Esophagus muscularis mucosa (tissue), 4 donors: ENCODE measurements at regions not wholly inside any gene's neighbourhood (a gene's known extent, or its start where the extent isn't known, plus 50 kb on each side); places are given as distances from the start of the nearest gene placed in this dataset.

Source experiments
- DNase-seq: peaks from one replicate; pipeline ENCODE4 v3.0.0-alpha.2; 2017; ENCODE audit errors: extremely low spot score
- H3K27ac ChIP-seq, 4 donors: fragments of 200-600 bp; sonication (generic); replicated peaks in 1 of 4; 1 replicate in 3 of 4; 2 replicates in 1 of 4; pipeline ENCODE4 v1.5.1; 2016 to 2019; ENCODE audit warnings: mild to moderate bottlenecking in 1 of 4
- H3K27me3 ChIP-seq, 4 donors: fragments of 200-600 bp; sonication (generic); one replicate each; pipeline versions ENCODE4 v1.5.1 to v1.6.0; 2016 to 2019
- H3K36me3 ChIP-seq, 4 donors: fragments of 200-600 bp; sonication (generic); one replicate each; pipeline ENCODE4 v1.5.1; 2016 to 2019
- H3K4me1 ChIP-seq, 4 donors: fragments of 200-600 bp; sonication (generic); one replicate each; pipeline ENCODE4 v1.5.1; 2016 to 2019
- H3K4me3 ChIP-seq, 4 donors: fragments of 200-600 bp; sonication (generic); 1 replicate in 2 of 4; 2 replicates in 2 of 4; pipeline ENCODE4 v1.5.1; 2016 to 2019; ENCODE audit warnings: mild to moderate bottlenecking in 4 of 4, moderate library complexity in 1 of 4
- H3K9me3 ChIP-seq, 4 donors: fragments of 200-600 bp; sonication (generic); 1 replicate in 3 of 4; 2 replicates in 1 of 4; pipeline ENCODE4 v1.5.1; 2016 to 2019
- EP300 ChIP-seq: sonication (generic); formaldehyde crosslinking; IDR thresholded peaks from one replicate; pipeline ENCODE4 v1.6.1; 2017; ENCODE audit warnings: antibody characterized with exemption
- POLR2A ChIP-seq: fragments of 450-650 bp; IDR thresholded peaks from one replicate; pipeline ENCODE4 v1.6.1; 2017; ENCODE audit warnings: antibody characterized with exemption, moderate library complexity, mild to moderate bottlenecking, low read depth
- POLR2AphosphoS5 ChIP-seq, 2 donors: sonication (generic); formaldehyde crosslinking; IDR thresholded peaks; one replicate each; pipeline ENCODE4 v1.6.1; 2017; ENCODE audit warnings: antibody characterized with exemption in 2 of 2
- WGBS: methylation state at CpG from one replicate; pipeline ENCODE4 v1.1.5; 2018; 5-methylcytosine and 5-hydroxymethylcytosine counted together
- intact Hi-C: fragments of 100-400 bp; cut with DNase I; formaldehyde crosslinking; loops from one replicate; pipeline ENCODE4 v1.15.1; 2023
- TF ChIP-seq, protein P1 (sequence below), 3 experiments: fragments of 200-600 bp in 2 of 3; fragments of 450-650 bp in 1 of 3; sonication (generic) in 2 of 3; IDR thresholded peaks; one replicate each; pipeline ENCODE4 v1.5.1; 2017 to 2019; ENCODE audit warnings: antibody characterized with exemption in 3 of 3, mild to moderate bottlenecking in 2 of 3, moderate library complexity in 1 of 3

DNA sequence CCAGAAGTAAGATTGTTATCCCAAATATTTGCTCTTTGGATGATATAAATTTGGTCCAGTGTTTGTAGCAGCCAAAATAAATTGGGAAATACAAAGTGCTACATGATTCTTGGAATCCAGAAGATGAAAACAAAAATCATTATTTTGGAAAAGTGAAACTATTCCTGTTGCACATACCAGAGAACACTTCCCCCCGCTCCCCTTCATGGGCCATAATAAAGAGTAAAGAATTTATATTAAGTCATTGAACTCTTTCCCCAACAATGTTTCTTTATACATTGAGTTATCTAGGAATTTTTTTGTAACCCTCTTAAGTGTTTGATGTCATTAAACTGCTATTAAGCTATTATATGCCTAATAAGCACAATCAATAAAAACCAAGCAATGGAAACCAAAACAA lies 490.4 kb upstream of the HS3ST5 start:
- intact Hi-C loops: no loop called here
- Histone ChIP-seq H3K4me3 (no peak overlapping the region), H3K4me1 (no peaks in the 10 kb centered on the region), H3K36me3 (no peaks in the 10 kb centered on the region), H3K9me3 (no peaks in the 10 kb centered on the region), H3K27me3 (no peaks in the 10 kb centered on the region), H3K27ac (no peak overlapping the region)
- DNase-seq: no peak
- 77% methylated on average over 1 of the region's 1 CpG for WGBS
- TF ChIP-seq POLR2AphosphoS5 (IDR thresholded peaks at IDR 0.05) (no peak), POLR2A (no peak), EP300 (no peak)
- TF ChIP-seq, protein P1, sequence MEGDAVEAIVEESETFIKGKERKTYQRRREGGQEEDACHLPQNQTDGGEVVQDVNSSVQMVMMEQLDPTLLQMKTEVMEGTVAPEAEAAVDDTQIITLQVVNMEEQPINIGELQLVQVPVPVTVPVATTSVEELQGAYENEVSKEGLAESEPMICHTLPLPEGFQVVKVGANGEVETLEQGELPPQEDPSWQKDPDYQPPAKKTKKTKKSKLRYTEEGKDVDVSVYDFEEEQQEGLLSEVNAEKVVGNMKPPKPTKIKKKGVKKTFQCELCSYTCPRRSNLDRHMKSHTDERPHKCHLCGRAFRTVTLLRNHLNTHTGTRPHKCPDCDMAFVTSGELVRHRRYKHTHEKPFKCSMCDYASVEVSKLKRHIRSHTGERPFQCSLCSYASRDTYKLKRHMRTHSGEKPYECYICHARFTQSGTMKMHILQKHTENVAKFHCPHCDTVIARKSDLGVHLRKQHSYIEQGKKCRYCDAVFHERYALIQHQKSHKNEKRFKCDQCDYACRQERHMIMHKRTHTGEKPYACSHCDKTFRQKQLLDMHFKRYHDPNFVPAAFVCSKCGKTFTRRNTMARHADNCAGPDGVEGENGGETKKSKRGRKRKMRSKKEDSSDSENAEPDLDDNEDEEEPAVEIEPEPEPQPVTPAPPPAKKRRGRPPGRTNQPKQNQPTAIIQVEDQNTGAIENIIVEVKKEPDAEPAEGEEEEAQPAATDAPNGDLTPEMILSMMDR (IDR thresholded peaks at IDR 0.05): no peak

DNA sequence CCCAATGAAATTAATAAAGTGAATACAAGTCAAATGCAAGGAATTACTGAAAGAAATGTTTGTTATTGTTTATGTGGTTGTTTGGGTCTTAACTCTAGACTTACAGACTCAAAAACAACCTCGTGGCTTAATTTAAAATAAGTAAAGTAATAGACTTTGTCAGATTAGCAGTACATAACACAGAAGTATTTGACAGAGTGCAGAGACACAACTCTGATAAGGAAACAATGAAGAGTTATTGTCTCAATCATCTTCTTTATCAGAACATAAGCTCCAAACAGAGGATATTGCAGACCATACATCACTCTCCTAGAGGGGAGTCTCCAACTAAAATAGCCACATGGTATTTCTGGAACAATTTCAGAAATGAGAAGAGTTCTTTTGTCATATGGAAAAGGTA lies 487.7 kb upstream of the HS3ST5 start:
- TF ChIP-seq POLR2AphosphoS5 (IDR thresholded peaks at IDR 0.05) (no peak), EP300 (no peak)
- Histone ChIP-seq H3K9me3 (no peaks in the 10 kb centered on the region), H3K27me3 (no peaks in the 10 kb centered on the region), H3K36me3 (no peaks in the 10 kb centered on the region), H3K4me1 (no peaks in the 10 kb centered on the region), H3K4me3 (no peak overlapping the region), H3K27ac (no peak overlapping the region)
- no peak for DNase-seq
- WGBS: 55% methylated on average over 1 of the region's 1 CpG
- intact Hi-C loops: no loop called here

DNA sequence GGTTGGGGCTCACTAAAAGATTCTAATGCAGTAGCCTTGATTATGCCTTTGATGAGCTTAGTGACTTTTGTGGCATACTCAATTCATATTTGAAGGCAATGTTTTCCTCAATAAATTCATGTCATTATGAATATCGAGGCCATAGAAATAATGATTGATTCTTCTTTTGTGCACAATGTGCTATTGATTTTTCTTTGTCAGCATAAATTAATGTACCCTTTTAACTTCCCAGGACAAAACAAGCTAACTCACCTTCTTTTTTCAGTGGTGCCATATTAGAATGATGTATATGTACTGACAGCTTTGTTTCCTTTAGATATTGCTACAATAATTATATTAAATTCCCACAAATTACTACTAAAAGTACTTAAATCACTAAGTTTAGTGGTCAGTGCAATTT lies 484.3 kb upstream of the HS3ST5 start:
- H3K27me3 ChIP-seq: no peaks in the 10 kb centered on the region
- no peak for DNase-seq
- no peaks in the 10 kb centered on the region for H3K4me1 ChIP-seq
- WGBS: 79% methylated on average over 1 of the region's 1 CpG
- no peaks in the 10 kb centered on the region for H3K9me3 ChIP-seq
- intact Hi-C loops: no loop called here
- H3K4me3 ChIP-seq: no peak overlapping the region
- no peak overlapping the region for H3K27ac ChIP-seq
- TF ChIP-seq, protein P1 (IDR thresholded peaks at IDR 0.05): no peak
- TF ChIP-seq EP300 (no peak), POLR2A (no peak), POLR2AphosphoS5 (IDR thresholded peaks at IDR 0.05) (no peak)
- no peaks in the 10 kb centered on the region for H3K36me3 ChIP-seq

DNA sequence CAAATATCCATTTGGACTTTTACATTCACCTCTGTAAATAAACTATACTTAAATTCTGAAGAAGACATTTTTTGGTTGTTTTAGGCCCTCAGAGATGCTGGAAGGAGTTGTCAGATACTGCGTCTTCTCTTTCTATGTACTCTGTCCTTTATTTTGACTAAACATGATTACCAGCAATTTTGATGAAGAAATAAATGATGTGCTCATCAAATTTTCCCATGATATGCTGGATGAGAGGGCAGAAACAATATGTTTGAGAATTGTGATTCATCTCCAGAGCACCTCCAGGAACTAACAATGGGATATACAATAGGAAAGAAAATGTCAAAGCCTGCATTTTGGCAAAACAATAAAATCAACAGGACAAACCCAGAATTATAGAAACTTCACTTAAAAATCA lies 481.6 kb upstream of the HS3ST5 start:
- no peaks in the 10 kb centered on the region for H3K9me3 ChIP-seq
- intact Hi-C loops: no loop called here
- H3K4me3 ChIP-seq: no peak overlapping the region
- WGBS: 95% methylated on average over 1 of the region's 1 CpG
- H3K36me3 ChIP-seq: no peaks in the 10 kb centered on the region
- no peak for DNase-seq
- TF ChIP-seq POLR2A (no peak), POLR2AphosphoS5 (IDR thresholded peaks at IDR 0.05) (no peak), EP300 (no peak)
- TF ChIP-seq, protein P1 (IDR thresholded peaks at IDR 0.05): no peak
- H3K4me1 ChIP-seq: no peaks in the 10 kb centered on the region
- H3K27me3 ChIP-seq: no peaks in the 10 kb centered on the region
- H3K27ac ChIP-seq: no peak overlapping the region

DNA sequence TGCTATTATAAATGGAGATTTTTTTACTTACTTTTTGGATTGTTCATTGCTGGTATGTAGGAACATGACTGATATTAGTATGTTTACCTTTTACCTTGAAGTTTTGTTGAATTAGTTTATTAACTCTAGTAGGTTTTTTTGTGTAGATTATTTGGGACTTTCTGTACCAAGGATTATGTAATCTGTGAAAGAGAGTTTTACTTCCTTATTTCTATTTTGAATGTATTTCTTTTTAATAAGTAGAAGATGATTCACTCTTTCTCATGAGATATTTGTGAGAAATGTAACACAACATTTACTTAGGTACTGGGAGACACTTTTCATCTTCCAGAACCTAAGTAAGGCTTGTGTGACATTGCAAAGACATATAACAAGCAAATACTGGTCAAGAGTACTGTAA lies 473.9 kb upstream of the HS3ST5 start:
- H3K27ac ChIP-seq: no peak overlapping the region
- H3K27me3 ChIP-seq: no peaks in the 10 kb centered on the region
- DNase-seq: no peak
- H3K36me3 ChIP-seq: no peaks in the 10 kb centered on the region
- TF ChIP-seq POLR2AphosphoS5 (IDR thresholded peaks at IDR 0.05) (no peak), EP300 (no peak), POLR2A (no peak)
- TF ChIP-seq, protein P1 (IDR thresholded peaks at IDR 0.05): no peak
- no peaks in the 10 kb centered on the region for H3K9me3 ChIP-seq
- intact Hi-C loops: no loop called here
- no peak overlapping the region for H3K4me3 ChIP-seq
- H3K4me1 ChIP-seq: no peaks in the 10 kb centered on the region
